GM12878 (cell line): ENCODE measurements at regions not wholly inside any gene's neighbourhood (a gene's known extent, or its start where the extent isn't known, plus 50 kb on each side); places are given as distances from the start of the nearest gene placed in this dataset.

Experiments used
- ATF2 ChIP-seq: IDR thresholded peaks from 2 replicates; pipeline ENCODE4 v1.6.1; 2012; ENCODE audit warnings: low read length, inconsistent platforms
- ATF3 ChIP-seq: IDR thresholded peaks from 2 replicates; pipeline ENCODE4 v1.6.1; 2011; ENCODE audit warnings: low read depth, mild to moderate bottlenecking, low read length, moderate library complexity, borderline replicate concordance; ENCODE audit errors: extremely low read depth
- CTCF ChIP-seq, 3 experiments: IDR thresholded peaks in 2 of 3; conservative IDR thresholded peaks in 1 of 3; 2 replicates each; pipeline ENCODE4 v1.5.1; 2011; ENCODE audit warnings: low read depth in 3 of 3, low read length in 3 of 3, mild to moderate bottlenecking in 3 of 3, control low read depth in 2 of 3, moderate library complexity in 2 of 3, inconsistent platforms in 1 of 3, mixed read lengths in 1 of 3; ENCODE audit not compliant: control insufficient read depth in 2 of 3, insufficient read depth in 1 of 3; ENCODE audit errors: extremely low read depth in 1 of 3
- EGR1 ChIP-seq, 2 experiments: IDR thresholded peaks; 1 replicate in 1 of 2; 2 replicates in 1 of 2; pipeline ENCODE4 v1.6.1; 2011 to 2012; ENCODE audit warnings: low read depth in 2 of 2, low read length in 2 of 2, borderline replicate concordance in 1 of 2, mild to moderate bottlenecking in 1 of 2, moderate library complexity in 1 of 2
- EZH2 ChIP-seq: IDR thresholded peaks from 2 replicates; pipeline ENCODE4 v1.6.1; 2012; ENCODE audit warnings: low read depth, mild to moderate bottlenecking, control low read depth, inconsistent platforms, low read length, borderline replicate concordance; ENCODE audit not compliant: control insufficient read depth
- FOS ChIP-seq: IDR thresholded peaks from 3 replicates; pipeline ENCODE4 v1.6.1; 2011; ENCODE audit warnings: borderline replicate concordance; ENCODE audit not compliant: insufficient read length; ENCODE audit errors: extremely low read depth
- HDAC2 ChIP-seq: fragments of 200-600 bp; sonication (generic); IDR thresholded peaks from 2 replicates; pipeline ENCODE4 v1.6.1; 2017
- NR2C2 ChIP-seq: IDR thresholded peaks from 2 replicates; pipeline ENCODE4 v1.6.1; 2011; ENCODE audit warnings: borderline replicate concordance, low read depth; ENCODE audit not compliant: control insufficient read depth, insufficient read length
- POLR2A ChIP-seq: IDR thresholded peaks from 2 replicates; pipeline ENCODE4 v1.6.1; 2011; ENCODE audit warnings: low read depth, mild to moderate bottlenecking, low read length
- REST ChIP-seq: IDR thresholded peaks from 2 replicates; pipeline ENCODE4 v1.6.1; 2012; ENCODE audit warnings: mild to moderate bottlenecking, low read depth, low read length
- SIX5 ChIP-seq: IDR thresholded peaks from 2 replicates; pipeline ENCODE4 v1.6.1; 2011; ENCODE audit warnings: mild to moderate bottlenecking, low read depth, low read length, moderate library complexity; ENCODE audit not compliant: severe bottlenecking
- ZNF687 ChIP-seq: fragments of 450-650 bp; IDR thresholded peaks from 2 replicates; pipeline ENCODE4 v1.6.1; 2017; ENCODE audit warnings: mild to moderate bottlenecking, moderate library complexity

GRCh38 chr11:23723861-23724260 is 773.0 kb upstream of the LUZP2 start:
- TF ChIP-seq ATF2, result no peak
- no peak for TF ChIP-seq CTCF (IDR thresholded peaks at IDR 0.05 in 2 of 3, conservative IDR thresholded peaks at IDR 0.05 in 1 of 3; ENCODE audit: control insufficient read depth in 2 of 3, extremely low read depth in 1 of 3, insufficient read depth in 1 of 3, low read depth in 3 of 3, low read length in 3 of 3)
- TF ChIP-seq EZH2, result no peak
- no peak for TF ChIP-seq SIX5
- no peak for TF ChIP-seq FOS
- no peak for TF ChIP-seq ATF3
- no peak for TF ChIP-seq NR2C2
- TF ChIP-seq REST, result no peak
- no peak for TF ChIP-seq EGR1 (IDR thresholded peaks at IDR 0.05; ENCODE audit: borderline replicate concordance in 1 of 2, low read depth in 2 of 2, low read length in 2 of 2)
- TF ChIP-seq ZNF687, result no peak
- no peak for TF ChIP-seq POLR2A
- TF ChIP-seq HDAC2, result no peak
